ENCODE measurements at regions not wholly inside any gene's neighbourhood (a gene's known extent, or its start where the extent isn't known, plus 50 kb on each side); places are given as distances from the start of the nearest gene placed in this dataset.

- H3K27ac ChIP-seq: no peak overlapping the region
- CTCF ChIA-PET: interaction anchor here (0.6 to 0.7 kb wide), 2 partner anchors 48 to 247 kb away, joined by 3 read pairs; no protein-coding TSS in a partner anchor
- POLR2A ChIA-PET (ENCODE audit: low non-redundant PET): no interaction called here
- no peak for TF ChIP-seq CTCF (conservative IDR thresholded peaks at IDR 0.05; ENCODE audit: low read depth)
- no peak for DNase-seq (ENCODE audit: low spot score)
Observed at GRCh38 chr11:131121426-131122333, 205.4 kb upstream of the SNX19 start.

DNA sequence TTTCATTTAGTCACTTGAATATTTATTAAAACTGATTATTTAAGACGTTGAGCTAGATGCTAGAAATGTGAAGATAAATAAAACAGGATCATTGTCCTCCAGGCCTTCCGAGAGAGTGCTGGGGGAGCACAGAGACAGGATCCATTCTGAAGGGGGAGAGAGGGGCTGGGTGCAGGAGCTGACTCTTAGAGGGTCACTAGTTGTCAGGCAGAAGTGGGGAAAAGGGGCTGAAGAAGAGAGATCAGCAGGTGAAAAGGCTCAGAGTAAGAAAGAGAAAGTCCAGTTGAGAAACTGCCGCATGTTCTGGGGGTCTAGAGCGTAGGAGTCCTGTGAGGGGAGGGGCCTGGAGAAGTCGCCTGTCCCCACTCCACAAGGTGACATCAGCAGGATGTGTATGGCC lies 206.2 kb upstream of the SNX19 start:
- POLR2A ChIA-PET (ENCODE audit: low non-redundant PET): no interaction called here
- no peak for DNase-seq (ENCODE audit: low spot score)
- CTCF ChIA-PET: interaction anchor here (0.6 kb wide), 1 partner anchor 246 kb away, joined by 3 read pairs; no protein-coding TSS in a partner anchor

GRCh38 chr11:131129474-131129873 lies 213.2 kb upstream of the SNX19 start:
- H3K27ac ChIP-seq: no peak overlapping the region
- DNase-seq (ENCODE audit: low spot score): no peak
- ChIA-PET POLR2A (ENCODE audit: low non-redundant PET) (no interaction called here), CTCF (no interaction called here)
- TF ChIP-seq CTCF (conservative IDR thresholded peaks at IDR 0.05; ENCODE audit: low read depth): no peak

More for the DNA sequence above, 206.2 kb upstream of the SNX19 start:
- TF ChIP-seq CTCF (conservative IDR thresholded peaks at IDR 0.05; ENCODE audit: low read depth): no peak
- no peak overlapping the region for H3K27ac ChIP-seq

GRCh38 chr11:131135611-131136010 lies 219.3 kb upstream of the SNX19 start:
- no peak overlapping the region for H3K27ac ChIP-seq
- no peak for TF ChIP-seq CTCF (conservative IDR thresholded peaks at IDR 0.05; ENCODE audit: low read depth)
- CTCF ChIA-PET: no interaction called here
- POLR2A ChIA-PET (ENCODE audit: low non-redundant PET): no interaction called here
- DNase-seq (ENCODE audit: low spot score): no peak

GRCh38 chr11:131136486-131136885 lies 220.2 kb upstream of the SNX19 start:
- H3K27ac ChIP-seq: no peak overlapping the region
- DNase-seq (ENCODE audit: low spot score): no peak
- CTCF ChIA-PET: interaction anchor here (0.6 kb wide), 2 partner anchors 63 to 853 kb away, joined by 3 to 4 read pairs; no protein-coding TSS in a partner anchor
- POLR2A ChIA-PET (ENCODE audit: low non-redundant PET): no interaction called here
- TF ChIP-seq CTCF (conservative IDR thresholded peaks at IDR 0.05; ENCODE audit: low read depth): no peak

DNA sequence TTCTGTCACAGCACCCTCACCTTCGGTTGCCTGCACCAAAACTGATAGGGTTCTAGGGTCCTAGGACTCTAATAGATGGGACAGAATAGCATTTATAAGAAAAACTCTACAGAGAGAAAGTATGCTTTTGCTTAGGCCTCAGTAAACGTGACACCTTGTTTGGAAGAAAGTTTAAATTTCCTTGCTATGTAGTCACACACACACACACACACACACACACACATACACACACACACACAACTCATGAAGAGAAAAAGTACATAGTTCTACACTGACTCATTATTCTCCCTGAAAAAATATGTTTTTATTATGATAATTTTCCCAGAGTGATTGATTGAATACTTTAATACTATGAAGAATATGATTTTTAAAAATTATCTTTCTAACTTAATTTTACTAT lies 220.8 kb upstream of the SNX19 start:
- ChIA-PET POLR2A (ENCODE audit: low non-redundant PET) (no interaction called here), CTCF (interaction anchor here (0.6 kb wide), 2 partner anchors 62 to 854 kb away, joined by 3 to 4 read pairs; no protein-coding TSS in a partner anchor)
- TF ChIP-seq CTCF (conservative IDR thresholded peaks at IDR 0.05; ENCODE audit: low read depth): no peak
- no peak for DNase-seq (ENCODE audit: low spot score)
- no peak overlapping the region for H3K27ac ChIP-seq

All from RWPE1 (cell line).